HepG2 (cell line): ENCODE measurements at regions not wholly inside any gene's neighbourhood (a gene's known extent, or its start where the extent isn't known, plus 50 kb on each side); places are given as distances from the start of the nearest gene placed in this dataset.

Experiments
- ATAC-seq: fragments of 200-7000 bp; cut with Tn5 transposase; 3 replicates; pipeline ENCODE4 v1.9.1; 2020; ENCODE audit warnings: mild to moderate bottlenecking, moderate library complexity
- BruUV-seq: library from RNA; stranded (reverse); fragments of 400-500 nt; replicated peaks from 2 replicates; lab custom pipeline; 2021; lab: Mats Ljungman, UMichigan
- CTCF ChIA-PET: fragments of 300-600 bp; formaldehyde crosslinking; extraction: SDS; loops from one replicate; lab custom pipeline; 2021; ENCODE audit warnings: low total read pairs, inconsistent platforms, low intra/inter-chr PET ratio; lab: Yijun Ruan, JAX
- POLR2A ChIA-PET: fragments of 350-600 bp; sonication (Branson Sonifier 250); formaldehyde crosslinking; loops from one replicate; lab custom pipeline; 2020; ENCODE audit warnings: antibody characterized with exemption, inconsistent platforms; lab: Yijun Ruan, JAX
- DNase-seq: peaks from one replicate; pipeline ENCODE4 v3.0.0-alpha.2; 2015; ENCODE audit warnings: low spot score
- FAIRE-seq: peaks from 3 replicates; lab custom pipeline; 2011; peaks lifted over from hg19 to GRCh38; lab: Jason Lieb, UNC
- H2AFZ ChIP-seq: one replicate; pipeline ENCODE4 v1.6.1; 2011; ENCODE audit warnings: low read length, inconsistent platforms
- H3K27ac ChIP-seq: fragments of 300-600 bp; 3 replicates; pipeline ENCODE4 v1.8.0; 2011; ENCODE audit warnings: mixed run types, mild to moderate bottlenecking, mixed read lengths, low read length, inconsistent platforms; ENCODE audit not compliant: insufficient read depth; ENCODE audit errors: extremely low read length
- H3K27me3 ChIP-seq, 2 experiments: fragments of 200-600 bp in 1 of 2; 2 replicates in 1 of 2; 3 replicates in 1 of 2; pipeline versions ENCODE4 v1.6.0 to v1.8.0; 2011; ENCODE audit warnings: low read length in 2 of 2, mild to moderate bottlenecking in 2 of 2, moderate library complexity in 2 of 2, inconsistent platforms in 1 of 2; ENCODE audit not compliant: insufficient read depth in 2 of 2, control insufficient read depth in 1 of 2
- H3K36me3 ChIP-seq, 2 experiments: fragments of 200-600 bp in 1 of 2; replicated peaks in 1 of 2; 2 replicates in 1 of 2; 3 replicates in 1 of 2; pipeline versions ENCODE4 v1.5.1 to v1.8.0; 2011; ENCODE audit warnings: low read length in 2 of 2, inconsistent platforms in 1 of 2; ENCODE audit not compliant: insufficient read depth in 2 of 2, control insufficient read depth in 1 of 2
- H3K4me1 ChIP-seq: 2 replicates; pipeline ENCODE4 v1.5.1; 2012; ENCODE audit warnings: low read length, inconsistent platforms; ENCODE audit not compliant: insufficient read depth
- H3K4me2 ChIP-seq: 2 replicates; pipeline ENCODE4 v1.6.0; 2011; ENCODE audit warnings: low read depth, low read length, inconsistent platforms
- H3K4me3 ChIP-seq, 3 experiments: fragments of 200-600 bp in 1 of 3; sonication (generic), shearing (Covaris generic) in 1 of 3; replicated peaks in 1 of 3; 2 replicates each; pipeline ENCODE4 v1.5.1; 2011 to 2016; ENCODE audit warnings: low read length in 3 of 3, inconsistent platforms in 2 of 3, low read depth in 2 of 3, mild to moderate bottlenecking in 2 of 3, control low read depth in 1 of 3, mixed read lengths in 1 of 3; ENCODE audit not compliant: insufficient read depth in 1 of 3
- H3K79me2 ChIP-seq: one replicate; pipeline ENCODE4 v1.6.1; 2011; ENCODE audit warnings: low read length, inconsistent platforms; ENCODE audit not compliant: insufficient read depth
- H3K9ac ChIP-seq: 2 replicates; pipeline ENCODE4 v1.6.0; 2011; ENCODE audit warnings: mild to moderate bottlenecking, low read depth, low read length, inconsistent platforms; ENCODE audit not compliant: insufficient read depth
- H3K9me3 ChIP-seq: 2 replicates; pipeline ENCODE4 v1.5.1; 2012; ENCODE audit warnings: mild to moderate bottlenecking, low read length
- H4K20me1 ChIP-seq: 2 replicates; pipeline ENCODE4 v1.6.0; 2011; ENCODE audit warnings: inconsistent platforms, mild to moderate bottlenecking, low read length, moderate library complexity; ENCODE audit not compliant: insufficient read depth
- ELF4 ChIP-seq: sonication (generic); formaldehyde crosslinking; IDR thresholded peaks from 2 replicates; pipeline ENCODE4 v1.5.0; 2020; ENCODE audit warnings: missing genetic modification reagents, mild to moderate bottlenecking, moderate library complexity, borderline replicate concordance
- ETV5 ChIP-seq: IDR thresholded peaks from 2 replicates; pipeline ENCODE4 v1.6.1; 2018; ENCODE audit warnings: missing biosample characterization, missing genetic modification reagents, inconsistent platforms, borderline replicate concordance
- FOXC1 ChIP-seq: sonication (generic); formaldehyde crosslinking; IDR thresholded peaks from 2 replicates; pipeline ENCODE4 v1.8.0; 2022; ENCODE audit warnings: mild to moderate bottlenecking, missing genetic modification reagents, borderline replicate concordance
- HIVEP1 ChIP-seq: sonication (generic); formaldehyde crosslinking; IDR thresholded peaks from 2 replicates; pipeline ENCODE4 v1.4.0; 2020; ENCODE audit warnings: mild to moderate bottlenecking, missing genetic modification reagents
- IRF1 ChIP-seq: sonication (generic); formaldehyde crosslinking; IDR thresholded peaks from 2 replicates; pipeline ENCODE4 v1.4.0; 2020; ENCODE audit warnings: low read depth, mild to moderate bottlenecking, missing genetic modification reagents
- PHF20 ChIP-seq: sonication (generic); formaldehyde crosslinking; IDR thresholded peaks from 2 replicates; pipeline ENCODE4 v1.5.0; 2020; ENCODE audit warnings: mild to moderate bottlenecking, missing genetic modification reagents
- RELA ChIP-seq: sonication (generic); formaldehyde crosslinking; IDR thresholded peaks from 2 replicates; pipeline ENCODE4 v1.4.0; 2020; ENCODE audit warnings: missing genetic modification reagents
- SP4 ChIP-seq: sonication (generic); formaldehyde crosslinking; IDR thresholded peaks from 2 replicates; pipeline ENCODE4 v1.8.1; 2023; ENCODE audit warnings: mild to moderate bottlenecking, missing genetic modification reagents
- SP5 ChIP-seq: IDR thresholded peaks from 2 replicates; pipeline ENCODE4 v1.6.1; 2016; ENCODE audit warnings: low read depth, borderline replicate concordance
- TEAD2 ChIP-seq: sonication (generic); formaldehyde crosslinking; IDR thresholded peaks from 2 replicates; pipeline ENCODE4 v1.9.0; 2021; ENCODE audit warnings: missing genetic modification reagents
- TP53 ChIP-seq: sonication (generic); formaldehyde crosslinking; conservative IDR thresholded peaks from 2 replicates; pipeline ENCODE4 v1.4.0; 2020; ENCODE audit warnings: missing genetic modification reagents
- ZFP1 ChIP-seq: IDR thresholded peaks from 2 replicates; pipeline ENCODE4 v1.6.1; 2016
- ZNF234 ChIP-seq: sonication (generic); formaldehyde crosslinking; conservative IDR thresholded peaks from 2 replicates; pipeline ENCODE4 v1.5.1; 2020; ENCODE audit warnings: mild to moderate bottlenecking, missing genetic modification reagents
- ZNF276 ChIP-seq: sonication (generic); formaldehyde crosslinking; IDR thresholded peaks from 2 replicates; pipeline ENCODE4 v1.4.0; 2020; ENCODE audit warnings: mild to moderate bottlenecking, low read depth, missing genetic modification reagents
- ZNF280B ChIP-seq: sonication (generic); formaldehyde crosslinking; IDR thresholded peaks from 2 replicates; pipeline ENCODE4 v1.5.0; 2020; ENCODE audit warnings: missing genetic modification reagents, mild to moderate bottlenecking, borderline replicate concordance
- ZNF576 ChIP-seq: sonication (generic); formaldehyde crosslinking; IDR thresholded peaks from 2 replicates; pipeline ENCODE4 v1.4.0; 2020; ENCODE audit warnings: mild to moderate bottlenecking, missing genetic modification reagents
- ZNF780A ChIP-seq: sonication (generic); formaldehyde crosslinking; IDR thresholded peaks from 2 replicates; pipeline ENCODE4 v1.8.0; 2022; ENCODE audit warnings: mild to moderate bottlenecking, missing genetic modification reagents, moderate library complexity
- WGBS: methylation state at CpG from one replicate; pipeline ENCODE4 v1.1.6; 2017; ENCODE audit warnings: low lambda C conversion rate; 5-methylcytosine and 5-hydroxymethylcytosine counted together
- in situ Hi-C: cut with HindIII; loops from 2 replicates; pipeline ENCODE4 v1.10.0; 2017; ENCODE audit warnings: low pct_unique_long_range_greater_than_20kb; ENCODE audit not compliant: extremely low pct_ligation_motif_present
- intact Hi-C: fragments of 100-400 bp; cut with micrococcal nuclease; formaldehyde crosslinking; loops from one replicate; pipeline ENCODE4 v1.10.0; 2022; ENCODE audit not compliant: unreplicated experiment

- Histone ChIP-seq H3K4me3 (no peak overlapping the region), H3K9ac (no peak overlapping the region), H3K27ac (no peak overlapping the region), H4K20me1 (no peaks in the 10 kb centered on the region), H3K79me2 (no peaks in the 10 kb centered on the region), H3K4me2 (no peak overlapping the region), H3K9me3 (no peaks in the 10 kb centered on the region), H2AFZ (no peak overlapping the region), H3K36me3 (no peaks in the 10 kb centered on the region), H3K4me1 (no peaks in the 10 kb centered on the region), H3K27me3 (no peaks in the 10 kb centered on the region)
- ChIA-PET POLR2A (no interaction called here), CTCF (no interaction called here)
- FAIRE-seq (no peak), ATAC-seq (no peak), DNase-seq (no peak)
- BruUV-seq: no TSS peak
- in situ Hi-C loops (loop anchor here (25.0 kb wide), 1 partner anchor 882 kb away; no protein-coding TSS in a partner anchor), intact Hi-C loops (no loop called here)
- 40% methylated on average over 10 of the region's 10 CpGs for WGBS
- no peak for TF ChIP-seq HIVEP1
- no peak for TF ChIP-seq ZFP1
- TF ChIP-seq TEAD2: no peak
- TF ChIP-seq ZNF576: no peak
- TF ChIP-seq SP5 (CRISPR knock-in tag): no peak
- TF ChIP-seq IRF1 (CRISPR knock-in tag): no peak
- TF ChIP-seq ZNF234: no peak
- no peak for TF ChIP-seq ZNF276 (CRISPR knock-in tag)
- no peak for TF ChIP-seq ZNF780A (CRISPR knock-in tag)
- TF ChIP-seq TP53: no peak
- no peak for TF ChIP-seq ETV5 (CRISPR knock-in tag)
- no peak for TF ChIP-seq ELF4
- TF ChIP-seq RELA: no peak
- no peak for TF ChIP-seq FOXC1 (CRISPR knock-in tag)
- TF ChIP-seq ZNF280B (CRISPR knock-in tag): no peak
- no peak for TF ChIP-seq SP4 (CRISPR knock-in tag)
- TF ChIP-seq PHF20 (CRISPR knock-in tag): no peak
Measured at GRCh38 chr4:137804906-137805495, 272.7 kb upstream of the PCDH18 start.
